GM18868 (cell line): ENCODE measurements at regions not wholly inside any gene's neighbourhood (a gene's known extent, or its start where the extent isn't known, plus 50 kb on each side); places are given as distances from the start of the nearest gene placed in this dataset.

Experiments
- ATAC-seq: cut with Tn5 transposase; IDR thresholded peaks from one replicate; pipeline ENCODE4 v1.9.1; 2021; ENCODE audit warnings: mild to moderate bottlenecking, moderate library complexity; ENCODE audit not compliant: unreplicated experiment

DNA sequence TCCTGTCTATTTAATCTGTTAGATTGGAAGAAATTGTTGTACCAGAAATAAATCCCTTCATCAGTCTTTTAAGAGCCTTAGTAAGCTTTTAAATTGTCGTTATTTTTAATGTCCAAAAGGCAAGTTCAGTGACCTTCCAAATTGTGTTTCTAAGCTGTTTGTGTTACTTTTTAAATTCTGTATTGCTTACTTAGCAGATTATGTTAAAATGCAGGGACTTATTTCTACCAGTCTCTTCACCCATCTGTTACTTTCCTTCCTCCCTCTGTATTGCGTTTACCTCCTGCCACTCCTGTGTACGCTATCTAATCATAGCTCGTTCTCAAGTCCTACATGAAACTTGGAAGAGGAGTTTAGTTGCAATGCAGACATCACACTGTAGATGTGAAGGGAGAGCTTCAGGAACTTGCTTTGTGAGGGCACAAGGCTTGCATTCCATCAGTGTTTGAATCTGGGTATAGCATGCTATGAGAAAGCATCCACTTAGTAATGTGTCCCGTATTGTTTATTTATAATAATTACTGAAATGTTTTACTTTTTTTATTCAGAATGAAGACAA lies 406.5 kb upstream of the RGS6 start:
- ATAC-seq: no peak

DNA sequence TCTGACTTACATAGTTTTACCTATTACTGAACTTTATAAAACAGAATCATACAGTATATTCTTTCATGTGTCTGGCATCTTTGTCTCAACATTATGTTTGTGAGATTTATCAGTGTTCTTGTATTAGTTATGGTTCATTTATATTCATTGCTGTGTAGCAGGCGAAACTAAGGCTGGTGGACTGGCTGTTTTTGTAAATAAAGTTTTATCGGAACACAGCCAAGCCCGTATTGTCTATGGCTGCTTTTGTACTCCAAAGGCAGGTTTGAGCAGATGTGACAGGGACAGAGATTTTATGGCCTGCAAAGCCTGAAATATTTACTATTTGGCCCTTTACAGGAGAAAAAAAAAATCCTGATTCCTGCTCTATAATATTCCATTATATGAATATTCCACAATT lies 405.8 kb upstream of the RGS6 start:
- ATAC-seq: no peak

DNA sequence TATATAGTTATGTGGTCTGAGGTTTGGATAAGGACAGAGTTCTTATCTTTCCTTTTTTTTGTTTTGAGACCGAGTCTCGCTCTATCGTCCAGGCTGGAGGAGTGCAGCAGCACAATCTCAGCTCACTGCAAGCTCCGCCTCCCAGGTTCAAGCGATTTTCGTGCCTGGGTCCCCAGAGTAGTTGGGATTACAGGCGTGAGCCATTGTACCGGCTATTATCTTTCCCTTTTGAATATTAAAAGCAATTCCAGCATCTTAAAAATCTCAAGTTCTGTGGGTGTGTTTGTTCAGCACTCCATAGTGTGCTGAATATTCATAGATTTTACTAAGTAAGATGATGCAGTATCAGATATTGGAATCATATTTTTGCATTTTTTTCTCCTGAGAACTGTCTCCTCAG lies 404.4 kb upstream of the RGS6 start:
- ATAC-seq: no peak

DNA sequence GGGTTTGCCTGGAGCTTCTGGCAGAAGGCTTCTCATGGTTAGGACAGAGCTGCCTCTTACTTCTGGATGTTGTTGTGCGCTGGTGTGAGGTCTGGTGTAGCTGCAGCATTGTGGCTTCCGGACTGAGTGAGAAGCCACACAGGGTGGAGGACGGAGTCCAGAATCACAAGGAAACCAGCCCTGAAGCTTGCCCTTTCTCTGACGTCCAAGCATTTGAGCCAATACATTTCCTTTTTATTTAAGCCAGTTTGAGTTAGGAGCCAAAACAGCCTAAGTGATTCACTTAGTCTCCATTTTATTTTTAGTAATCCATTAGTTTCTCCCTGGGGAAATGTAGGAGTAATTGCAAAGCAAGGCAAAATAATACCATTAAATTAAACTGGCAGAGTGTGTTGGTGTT lies 402.4 kb upstream of the RGS6 start:
- ATAC-seq: peak; percentile 48

DNA sequence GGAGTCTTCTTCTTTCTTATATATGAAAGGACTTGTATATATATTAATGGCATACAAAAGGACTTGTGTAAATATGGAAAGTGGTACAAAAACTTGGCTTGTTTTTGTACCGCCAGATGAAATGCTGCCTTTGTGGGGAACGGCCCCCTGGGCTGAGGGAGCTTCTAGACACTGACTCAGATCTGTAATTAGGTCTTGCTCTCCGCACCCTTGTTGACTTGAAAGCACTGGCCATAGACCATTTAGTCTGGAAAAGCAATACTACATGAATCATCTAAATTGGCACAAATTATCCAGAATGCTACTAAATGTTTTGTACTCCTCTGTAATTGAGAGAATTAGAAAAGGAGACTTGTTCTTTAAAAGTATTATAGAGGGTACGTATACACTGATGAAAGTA lies 399.9 kb upstream of the RGS6 start:
- ATAC-seq: no peak

DNA sequence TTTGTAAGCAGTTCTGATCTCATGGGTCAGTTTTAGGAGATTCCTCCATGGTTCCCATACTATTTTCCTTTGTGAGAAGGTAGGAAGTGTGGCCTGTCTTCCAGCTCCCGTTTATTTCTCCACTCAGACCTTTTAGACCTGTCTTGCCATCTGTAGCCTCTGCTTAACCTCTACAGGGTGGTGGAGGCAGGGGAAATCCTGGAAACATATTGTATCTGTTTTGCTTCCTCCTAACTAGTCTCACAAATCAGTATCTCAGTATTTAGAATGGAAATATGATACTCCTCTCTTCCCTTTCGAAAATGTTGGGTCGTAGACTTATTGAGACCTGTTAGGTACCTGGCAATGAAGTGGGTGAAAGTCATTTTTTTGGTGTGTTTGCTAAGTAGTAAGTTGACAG lies 399.4 kb upstream of the RGS6 start:
- ATAC-seq: peak; percentile 58

DNA sequence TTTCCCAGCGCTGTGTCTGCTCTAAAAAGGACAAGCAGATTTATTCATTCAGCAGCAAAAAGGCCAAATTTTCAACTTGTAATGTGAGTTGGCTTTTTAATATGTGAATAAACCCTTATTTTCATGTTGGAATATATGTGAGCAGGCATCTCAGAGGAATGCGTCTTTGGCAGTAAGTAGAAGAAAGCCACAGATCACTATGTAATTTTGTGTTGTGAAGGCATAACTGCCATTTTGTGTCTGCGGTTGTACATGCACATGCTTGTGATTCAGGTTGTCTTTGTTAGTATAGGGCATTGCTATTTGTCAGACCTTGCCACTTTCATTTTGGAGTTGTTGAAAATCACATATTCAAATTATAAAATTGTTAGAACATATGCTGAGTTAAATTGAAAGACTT lies 398.8 kb upstream of the RGS6 start:
- ATAC-seq: no peak

DNA sequence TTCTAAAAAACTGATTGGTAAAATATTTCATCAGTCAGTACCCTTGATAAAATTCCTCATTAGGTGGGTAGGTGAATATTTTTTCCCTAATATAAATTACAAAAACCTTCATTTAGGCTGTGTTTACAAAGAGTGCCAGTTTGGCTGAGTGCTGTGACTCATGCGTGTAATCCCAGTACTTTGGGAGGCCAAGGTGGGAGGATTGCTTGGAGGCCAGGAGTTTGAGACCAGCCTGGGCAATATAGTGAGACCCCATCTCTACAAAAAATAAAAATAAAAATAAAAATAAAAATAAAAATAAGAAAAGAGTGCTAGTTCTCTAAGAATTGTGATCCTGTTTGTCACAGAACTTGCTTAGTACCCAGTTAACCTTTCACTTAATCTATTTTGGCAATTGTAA lies 398.4 kb upstream of the RGS6 start:
- no peak for ATAC-seq

DNA sequence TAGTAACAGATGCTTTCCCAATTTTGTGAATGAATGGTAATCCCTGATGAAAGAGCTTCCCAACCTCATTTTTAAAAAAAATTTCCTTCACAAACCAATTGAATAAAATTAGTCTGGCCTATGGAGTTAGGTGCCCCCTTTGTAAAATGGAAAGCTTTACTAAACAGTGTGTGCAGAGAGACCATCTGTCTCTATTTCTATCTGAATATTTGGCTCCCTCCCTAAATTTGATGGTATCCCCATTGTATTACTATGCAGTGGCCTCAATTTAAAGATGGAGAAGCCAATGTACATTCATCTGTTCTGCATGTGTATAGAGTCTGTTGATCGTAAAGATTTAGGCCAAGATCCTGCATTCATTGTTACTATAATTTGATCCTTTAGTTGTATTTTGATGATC lies 397.7 kb upstream of the RGS6 start:
- no peak for ATAC-seq

DNA sequence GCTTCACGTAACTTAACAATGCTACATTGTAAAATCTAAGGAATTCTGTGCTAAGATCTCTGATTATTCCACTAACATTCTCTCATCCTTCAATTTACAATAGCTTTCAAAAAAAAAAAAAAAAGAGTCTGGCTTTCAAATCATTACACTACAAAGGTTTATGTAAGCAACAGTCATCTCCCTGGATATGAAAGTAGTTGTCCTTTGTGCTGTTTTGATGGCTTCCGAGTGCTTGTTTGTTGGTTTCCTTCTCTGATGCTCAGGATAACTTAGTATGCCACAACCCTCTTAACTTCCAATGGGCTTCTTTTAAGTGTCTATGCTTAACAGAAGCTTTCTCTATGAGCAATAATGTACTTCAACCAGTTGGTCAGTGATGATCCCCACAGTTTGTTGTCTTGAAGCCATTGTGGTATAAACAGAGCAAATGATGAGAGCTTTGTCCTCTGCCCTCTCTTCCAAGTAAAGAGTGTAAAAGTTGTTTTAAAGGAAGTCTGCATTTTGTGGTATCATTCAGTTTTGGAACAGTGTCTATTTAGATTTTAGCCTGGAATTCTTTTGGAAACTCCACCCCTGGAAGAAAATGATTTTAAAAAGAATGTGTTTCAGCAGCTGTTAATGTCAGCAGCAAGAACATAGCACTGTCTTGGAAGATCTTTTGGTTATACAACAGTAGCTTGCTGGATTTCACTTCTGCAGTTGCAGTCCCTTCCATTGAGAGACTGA lies 396.1 kb upstream of the RGS6 start:
- no peak for ATAC-seq

DNA sequence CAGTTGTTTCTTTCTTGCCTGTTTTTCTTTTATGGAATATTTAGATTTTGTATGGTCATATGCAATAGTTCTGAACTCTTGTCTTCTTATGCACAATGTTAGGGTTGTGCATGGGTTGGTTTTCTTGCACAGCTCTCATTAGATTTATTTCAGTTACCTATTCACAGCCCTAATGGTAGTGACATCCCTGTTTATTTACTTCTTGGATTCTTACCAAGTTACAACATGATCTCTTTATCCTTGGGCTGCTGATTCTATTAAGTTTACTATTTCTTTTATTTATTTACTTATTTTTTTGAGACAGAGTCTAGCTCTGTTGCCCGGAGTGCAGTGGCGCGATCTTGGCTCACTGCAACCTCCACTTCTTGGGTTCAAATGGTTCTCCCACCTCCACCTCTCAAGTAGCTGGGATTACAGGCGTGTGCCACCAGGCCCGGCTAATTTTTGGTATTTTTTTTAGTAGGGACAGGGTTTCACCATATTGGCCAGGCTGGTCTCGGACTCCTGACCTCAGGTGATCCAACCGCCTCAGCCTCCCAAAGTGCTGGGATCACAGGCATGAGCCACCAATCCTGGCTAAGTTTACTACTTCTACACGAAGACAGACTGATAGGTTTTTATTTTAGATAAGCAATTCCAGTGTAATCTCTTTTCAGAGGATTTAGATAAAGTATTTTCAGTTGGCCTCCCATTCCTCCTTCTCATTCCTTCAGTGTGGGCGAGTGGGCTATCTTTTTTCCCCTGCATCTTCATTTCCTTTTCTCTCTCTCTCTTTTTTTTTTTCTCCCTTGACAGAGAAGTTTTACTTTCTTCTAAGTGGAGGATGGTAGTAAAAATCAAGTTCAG lies 395.1 kb upstream of the RGS6 start:
- no peak for ATAC-seq

DNA sequence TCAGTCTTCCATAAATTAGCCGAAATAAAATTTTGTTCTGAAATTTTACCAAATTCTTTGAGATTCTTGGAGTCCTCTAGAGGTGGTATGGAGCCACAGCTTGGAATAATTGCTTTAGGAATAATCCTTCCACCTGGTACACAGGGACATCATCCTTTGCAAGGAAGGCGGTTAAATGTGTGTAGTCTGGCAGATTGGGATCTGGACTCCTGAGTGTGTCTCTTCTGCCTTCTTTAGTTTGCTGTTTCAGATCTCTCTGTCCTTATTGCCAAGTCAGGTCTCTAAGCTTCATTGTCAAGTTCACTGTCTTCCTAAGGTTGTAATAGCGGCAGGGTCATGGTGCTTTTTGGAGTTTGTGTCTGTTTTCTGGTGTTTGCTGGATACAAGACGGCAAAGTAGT lies 393.9 kb upstream of the RGS6 start:
- ATAC-seq: no peak

DNA sequence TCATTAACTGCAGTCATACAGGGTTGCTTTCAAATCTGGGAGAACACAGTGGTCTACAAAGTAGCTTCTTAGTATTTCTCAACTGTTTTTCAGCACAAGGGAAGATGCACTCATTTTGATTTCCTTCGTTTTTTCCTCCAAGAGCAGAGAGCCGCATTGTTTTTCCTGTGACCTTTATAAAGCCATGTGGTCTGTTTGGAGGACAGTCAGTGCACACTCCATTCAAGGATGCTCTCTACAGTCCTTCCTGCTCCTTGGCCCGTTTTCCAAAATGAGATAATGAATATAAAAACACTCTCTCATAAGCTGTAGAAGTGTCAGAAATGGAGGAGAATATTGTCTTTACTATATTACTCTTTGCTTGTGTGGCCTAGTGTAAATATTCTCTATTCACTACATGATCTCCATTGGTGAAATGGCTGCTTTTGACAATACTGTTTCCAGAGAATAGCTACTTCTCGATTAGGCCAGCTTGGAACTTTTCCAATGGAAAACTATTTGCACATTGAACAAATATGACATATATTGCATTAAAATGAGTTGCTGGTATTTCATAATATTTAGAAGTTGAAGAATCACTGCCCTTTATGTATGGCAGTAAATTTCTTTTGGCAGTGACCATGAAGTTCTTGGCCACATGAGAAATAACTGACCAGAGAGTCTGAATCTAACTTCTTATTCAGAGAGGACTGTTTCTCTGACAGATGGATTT lies 393.1 kb upstream of the RGS6 start:
- ATAC-seq: no peak

DNA sequence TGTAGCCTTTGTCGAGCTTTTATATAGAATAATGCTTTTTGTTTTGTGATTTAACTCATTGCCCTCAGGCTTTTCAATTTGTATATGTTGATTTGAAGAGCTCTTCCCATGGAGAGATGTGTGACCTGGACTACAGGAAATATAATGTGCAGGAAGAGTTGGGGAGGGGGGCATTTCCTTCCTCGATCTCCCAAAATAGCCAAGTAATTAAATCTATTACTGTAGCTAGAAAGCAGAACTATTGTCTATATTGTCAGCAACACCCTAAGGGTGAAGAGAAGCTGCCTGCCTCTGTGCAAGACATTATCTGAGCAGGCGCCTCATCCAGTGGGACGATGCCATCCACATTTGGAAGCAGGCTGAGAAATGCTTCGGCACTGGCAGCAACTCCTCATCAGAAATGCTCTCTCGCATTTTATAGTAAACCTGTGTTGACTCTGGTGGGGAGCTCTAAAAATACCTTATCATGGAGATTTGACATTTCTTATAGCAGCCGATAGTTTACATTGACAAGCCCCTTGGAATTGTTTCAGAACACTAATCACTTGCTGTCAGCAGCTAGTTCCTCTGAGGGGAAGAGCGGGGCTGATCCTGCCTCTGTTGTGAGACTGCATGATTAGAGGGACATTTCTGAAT lies 392.5 kb upstream of the RGS6 start:
- ATAC-seq: no peak

DNA sequence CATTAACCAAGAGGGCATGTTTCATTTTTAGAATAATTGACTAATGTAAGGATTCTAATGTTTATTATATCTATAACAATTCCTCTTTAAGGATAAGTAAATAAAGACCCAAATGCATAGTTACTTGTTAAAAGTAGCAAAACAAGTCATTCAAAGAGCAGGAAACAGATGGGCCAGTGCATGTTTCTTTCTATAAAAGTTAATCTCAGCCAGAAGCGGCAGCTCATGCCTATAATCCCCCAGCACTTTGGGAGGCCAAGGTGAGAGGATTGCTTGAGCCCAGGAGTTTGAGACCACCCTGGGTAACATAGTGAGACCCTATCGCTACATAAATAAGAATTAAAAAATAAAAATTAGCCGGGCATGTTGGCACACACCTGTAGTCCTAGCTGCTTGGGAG lies 391.0 kb upstream of the RGS6 start:
- ATAC-seq: no peak

DNA sequence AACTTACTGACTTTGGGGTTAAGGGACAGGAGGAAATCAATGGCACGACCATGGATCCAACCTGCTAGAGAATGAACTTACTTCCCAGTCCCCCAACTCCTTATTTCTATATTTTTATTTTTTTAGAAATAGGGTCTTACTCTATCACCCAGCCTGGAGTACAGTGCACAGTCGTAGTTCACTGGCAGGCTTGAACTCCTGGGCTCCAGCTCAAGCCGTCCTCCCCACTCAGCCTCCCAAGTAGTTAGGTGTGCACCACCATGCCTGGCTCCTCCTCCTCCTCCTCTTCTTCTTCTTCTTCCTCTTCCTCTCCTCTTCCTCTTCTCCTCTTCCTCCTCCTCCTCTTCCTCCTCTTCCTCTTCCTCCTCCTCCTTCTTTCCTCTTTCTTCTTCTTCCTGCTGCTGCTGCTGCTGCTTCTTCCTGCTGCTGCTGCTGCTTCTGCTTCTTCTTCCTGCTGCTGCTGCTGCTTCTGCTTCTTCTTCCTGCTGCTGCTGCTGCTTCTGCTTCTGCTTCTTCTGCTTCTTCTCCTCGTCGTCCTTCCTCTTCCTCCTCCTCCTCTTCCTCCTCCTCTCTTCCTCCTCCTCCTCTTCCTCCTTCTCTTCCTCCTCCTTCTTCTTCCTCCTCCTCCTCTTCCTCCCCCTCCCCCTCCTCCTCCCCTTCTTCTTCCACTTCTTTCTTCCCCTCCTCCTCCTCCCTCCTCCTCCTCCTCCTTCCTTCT lies 390.1 kb upstream of the RGS6 start:
- ATAC-seq: no peak

DNA sequence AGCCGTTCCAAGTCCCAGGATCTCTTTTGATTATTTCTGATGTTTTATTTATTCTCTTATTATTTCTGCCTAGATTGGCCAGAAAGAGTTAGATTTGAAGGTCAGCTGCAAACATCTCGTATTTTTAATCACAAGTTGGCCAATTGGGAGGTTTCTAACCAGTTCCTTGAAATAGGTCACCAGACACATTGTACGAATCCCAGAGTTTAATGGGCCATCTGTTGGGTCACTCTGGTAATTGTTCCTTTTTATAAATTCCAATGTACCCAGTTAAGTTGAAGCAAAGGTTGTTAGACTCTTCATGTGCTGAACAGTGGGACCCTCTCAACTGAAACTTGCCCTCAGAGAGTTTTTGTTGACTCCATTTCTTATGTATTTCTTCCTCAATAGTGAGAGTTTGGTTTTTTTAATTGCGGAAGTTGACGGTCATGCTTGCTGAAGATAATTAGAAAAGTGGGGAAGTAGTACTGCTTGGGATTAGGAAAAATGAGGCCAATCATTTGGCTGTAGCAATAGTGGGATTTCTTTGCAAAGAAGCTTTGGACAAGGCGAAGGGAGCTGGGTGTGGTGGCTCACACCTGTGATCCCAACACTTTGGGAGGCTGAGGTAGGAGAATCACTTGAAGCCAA lies 382.7 kb upstream of the RGS6 start:
- no peak for ATAC-seq

DNA sequence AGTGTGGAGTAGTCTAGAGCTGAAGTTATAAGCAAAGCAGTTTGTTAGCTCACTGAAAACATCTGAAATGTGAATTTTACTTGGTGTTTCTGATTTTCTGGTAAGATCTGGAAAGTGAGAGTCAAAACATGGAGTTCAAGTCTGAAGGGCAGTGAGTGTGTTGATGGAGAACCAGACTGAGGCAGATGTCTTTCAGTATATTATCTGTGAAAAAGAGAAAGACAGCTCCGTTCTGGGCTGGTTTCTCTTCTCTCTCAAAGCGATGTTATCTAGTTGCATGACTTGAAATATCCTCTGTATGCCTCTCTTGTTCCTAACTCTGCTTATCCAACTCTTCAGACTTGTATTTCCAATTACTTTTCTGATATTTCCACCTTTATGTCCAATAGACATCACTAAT lies 381.9 kb upstream of the RGS6 start:
- peak; percentile 52 for ATAC-seq

DNA sequence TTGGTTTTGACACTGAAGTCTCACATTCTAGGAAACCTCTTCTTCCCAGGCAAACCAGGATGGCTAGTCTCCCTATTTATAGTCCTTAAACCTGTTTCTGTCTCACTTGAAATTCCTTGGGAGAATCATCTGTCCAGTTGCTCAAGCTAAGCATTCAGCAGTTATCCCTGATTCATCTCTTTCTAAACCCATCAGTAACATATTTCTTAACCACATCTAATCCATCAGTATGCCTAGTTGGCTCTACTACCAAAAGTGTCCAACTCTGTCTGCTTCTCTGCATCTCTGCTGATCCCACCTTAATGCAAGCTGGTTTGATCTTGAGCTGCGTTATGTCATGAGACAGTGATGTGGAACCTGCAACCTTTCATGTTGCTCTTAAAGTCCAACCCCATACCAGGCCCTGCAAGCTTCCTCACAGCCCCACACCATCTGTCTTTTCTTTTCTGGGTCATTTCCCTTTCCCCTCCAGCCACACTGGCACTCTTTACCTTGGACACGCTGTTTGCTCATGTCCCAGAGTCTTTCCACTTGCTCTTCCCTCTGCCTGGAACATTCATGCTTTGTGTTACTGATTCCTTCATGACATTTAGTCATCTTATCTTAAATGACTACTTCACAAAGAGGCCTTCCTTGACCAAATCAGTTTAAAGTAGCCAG lies 380.8 kb upstream of the RGS6 start:
- ATAC-seq: no peak
